GM12874 (cell line): ENCODE measurements at regions not wholly inside any gene's neighbourhood (a gene's known extent, or its start where the extent isn't known, plus 50 kb on each side); places are given as distances from the start of the nearest gene placed in this dataset.

Experiments
- TF ChIP-seq, protein P1 (sequence below): IDR thresholded peaks from 2 replicates; pipeline ENCODE4 v1.5.1; 2011; ENCODE audit warnings: low read depth, mild to moderate bottlenecking, control low read depth, low read length, moderate library complexity; ENCODE audit not compliant: insufficient read depth

DNA sequence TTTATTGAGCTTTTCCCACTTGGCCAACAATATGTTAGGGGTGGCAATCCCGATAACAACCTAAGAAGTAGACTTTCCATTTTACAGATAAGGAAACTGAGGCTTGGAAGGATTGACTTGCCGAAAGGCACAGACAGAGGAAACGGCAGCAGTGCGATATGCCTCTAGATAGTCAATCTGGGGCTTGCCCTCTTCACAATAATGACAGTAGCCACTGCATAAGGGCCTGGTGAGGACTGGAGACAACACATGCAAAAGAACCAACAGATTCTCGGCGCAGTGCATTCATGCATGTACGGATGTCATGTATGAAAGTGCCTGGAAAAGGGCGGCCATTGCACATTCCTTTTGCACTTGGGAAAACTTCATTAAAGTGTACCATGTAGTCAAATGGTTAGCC lies 811.2 kb downstream of the RNF144A start:
- TF ChIP-seq, protein P1, sequence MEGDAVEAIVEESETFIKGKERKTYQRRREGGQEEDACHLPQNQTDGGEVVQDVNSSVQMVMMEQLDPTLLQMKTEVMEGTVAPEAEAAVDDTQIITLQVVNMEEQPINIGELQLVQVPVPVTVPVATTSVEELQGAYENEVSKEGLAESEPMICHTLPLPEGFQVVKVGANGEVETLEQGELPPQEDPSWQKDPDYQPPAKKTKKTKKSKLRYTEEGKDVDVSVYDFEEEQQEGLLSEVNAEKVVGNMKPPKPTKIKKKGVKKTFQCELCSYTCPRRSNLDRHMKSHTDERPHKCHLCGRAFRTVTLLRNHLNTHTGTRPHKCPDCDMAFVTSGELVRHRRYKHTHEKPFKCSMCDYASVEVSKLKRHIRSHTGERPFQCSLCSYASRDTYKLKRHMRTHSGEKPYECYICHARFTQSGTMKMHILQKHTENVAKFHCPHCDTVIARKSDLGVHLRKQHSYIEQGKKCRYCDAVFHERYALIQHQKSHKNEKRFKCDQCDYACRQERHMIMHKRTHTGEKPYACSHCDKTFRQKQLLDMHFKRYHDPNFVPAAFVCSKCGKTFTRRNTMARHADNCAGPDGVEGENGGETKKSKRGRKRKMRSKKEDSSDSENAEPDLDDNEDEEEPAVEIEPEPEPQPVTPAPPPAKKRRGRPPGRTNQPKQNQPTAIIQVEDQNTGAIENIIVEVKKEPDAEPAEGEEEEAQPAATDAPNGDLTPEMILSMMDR, result no peak

DNA sequence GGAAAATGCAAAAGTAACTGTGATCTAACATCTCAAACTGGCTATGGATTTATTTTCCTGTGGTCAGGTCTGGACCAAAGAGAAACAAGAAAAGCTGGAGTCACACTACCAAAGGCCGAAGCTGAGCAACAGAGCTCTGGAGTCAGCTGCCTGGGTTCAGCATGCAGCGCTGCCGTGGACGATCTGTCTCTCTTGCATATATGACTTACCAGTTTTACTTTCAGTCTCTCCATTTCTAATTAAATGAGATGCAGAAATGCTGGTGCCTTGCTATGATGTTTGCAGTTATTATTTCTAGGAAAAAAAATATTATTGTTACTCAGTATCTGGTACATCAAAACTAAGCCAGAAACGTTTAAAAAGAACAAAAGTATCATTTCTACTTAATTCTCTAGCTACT lies 813.2 kb downstream of the RNF144A start:
- TF ChIP-seq, protein P1, result no peak

DNA sequence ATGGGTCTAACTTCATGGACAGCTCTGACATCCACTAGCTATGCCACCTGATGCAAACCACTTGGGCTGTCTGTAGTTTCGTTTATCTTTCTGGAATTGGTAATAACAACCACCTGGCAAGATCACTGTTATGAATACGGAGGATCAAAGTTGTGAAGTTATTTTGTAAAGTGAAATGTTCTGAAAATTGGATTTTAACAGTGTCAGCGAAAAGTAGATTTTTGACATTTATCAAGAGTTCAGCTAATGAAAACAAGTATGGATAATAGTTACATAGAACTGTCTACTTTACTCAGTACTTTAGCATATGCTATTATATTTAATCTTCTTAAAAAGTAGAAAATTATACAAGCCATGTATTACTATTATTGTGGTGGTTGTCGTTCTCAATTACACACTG lies 813.8 kb downstream of the RNF144A start:
- TF ChIP-seq, protein P1, result no peak

DNA sequence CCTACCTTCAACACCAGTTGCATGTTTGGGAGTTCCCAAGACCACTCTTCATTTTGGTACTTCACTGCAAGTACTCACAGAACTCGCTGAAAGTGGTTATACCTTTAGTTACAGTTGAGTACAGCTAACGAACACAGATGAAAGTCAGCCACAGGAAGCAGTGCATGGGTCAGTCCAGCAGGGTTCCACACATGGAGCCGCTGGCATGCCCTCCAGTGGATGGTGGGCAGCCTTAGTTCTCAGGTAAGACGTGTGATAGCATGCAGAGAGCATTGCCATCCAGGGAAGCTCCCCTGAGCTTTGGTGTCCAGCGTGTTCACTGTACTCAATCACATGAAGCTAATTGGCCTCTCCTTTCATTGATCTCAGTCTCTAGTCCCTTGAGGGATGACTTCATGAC lies 815.3 kb downstream of the RNF144A start:
- TF ChIP-seq, protein P1, result no peak

DNA sequence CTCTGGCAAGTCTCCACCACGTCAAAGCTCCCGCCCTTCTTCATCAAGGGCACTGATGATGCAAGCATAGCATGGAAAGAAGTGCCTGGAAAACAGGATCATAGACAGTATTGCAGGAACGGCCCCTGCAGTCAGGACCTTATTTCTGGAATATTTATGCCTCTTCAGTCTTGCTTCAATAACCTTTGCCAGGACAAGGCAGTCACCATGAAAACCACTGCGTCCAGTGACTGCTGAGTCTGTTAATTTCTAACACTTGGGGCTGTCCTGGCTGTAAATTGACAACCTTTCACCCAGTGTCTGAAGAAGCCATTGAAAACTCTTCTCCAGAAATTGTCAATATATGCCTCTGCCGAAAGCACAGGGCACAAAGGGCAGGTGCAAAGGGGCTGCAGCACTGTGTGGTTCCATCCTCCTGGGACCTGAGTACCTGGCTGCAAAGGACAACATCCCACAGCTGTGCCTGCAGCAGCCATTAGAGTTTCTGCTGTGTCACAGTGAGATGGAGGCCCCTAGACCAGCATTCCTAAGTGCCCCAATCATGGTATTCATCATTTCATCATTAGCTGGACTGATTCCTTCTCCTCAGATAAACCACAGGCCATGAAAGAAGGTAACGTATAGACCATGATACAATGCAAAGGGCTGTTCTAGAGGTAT lies 819.6 kb downstream of the RNF144A start:
- TF ChIP-seq, protein P1, result no peak

DNA sequence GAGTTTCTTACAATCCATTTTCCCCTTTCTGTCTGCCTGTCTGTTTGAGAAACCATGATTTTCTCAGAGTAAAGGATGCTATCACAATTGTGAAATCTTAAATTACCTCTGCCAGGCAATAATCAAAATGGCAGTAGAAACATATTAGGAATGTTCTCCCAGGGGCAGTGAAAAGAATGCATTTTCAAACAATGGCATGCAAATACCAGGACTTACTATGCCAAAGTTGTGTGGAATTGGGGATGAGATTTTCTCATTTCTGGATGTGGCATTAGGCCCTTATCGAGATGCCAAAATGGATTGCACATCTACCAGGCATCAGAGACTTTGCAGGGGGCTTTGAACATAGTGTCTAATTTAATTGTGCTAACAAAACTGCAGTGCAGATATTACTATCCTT lies 821.4 kb downstream of the RNF144A start:
- TF ChIP-seq, protein P1, result no peak

DNA sequence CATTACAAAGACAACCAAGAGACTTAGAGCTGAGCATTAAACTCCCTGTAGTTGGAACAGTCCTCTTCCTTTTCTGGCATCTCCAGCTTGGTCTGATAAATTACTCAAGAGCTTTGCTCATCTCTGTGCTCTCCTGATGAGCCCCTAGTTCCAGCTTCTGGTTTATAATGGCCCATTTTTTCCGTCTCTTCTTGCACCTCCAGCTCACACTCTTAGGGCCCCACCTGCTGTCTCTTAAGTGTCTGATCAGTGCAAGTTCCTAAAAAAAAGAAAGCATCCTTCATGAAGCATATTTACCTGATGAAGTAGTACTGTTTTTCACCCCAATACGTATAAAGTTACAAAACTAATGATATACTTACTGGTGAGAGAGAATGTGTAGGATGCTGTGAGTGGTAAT lies 822.9 kb downstream of the RNF144A start:
- TF ChIP-seq, protein P1, result no peak

DNA sequence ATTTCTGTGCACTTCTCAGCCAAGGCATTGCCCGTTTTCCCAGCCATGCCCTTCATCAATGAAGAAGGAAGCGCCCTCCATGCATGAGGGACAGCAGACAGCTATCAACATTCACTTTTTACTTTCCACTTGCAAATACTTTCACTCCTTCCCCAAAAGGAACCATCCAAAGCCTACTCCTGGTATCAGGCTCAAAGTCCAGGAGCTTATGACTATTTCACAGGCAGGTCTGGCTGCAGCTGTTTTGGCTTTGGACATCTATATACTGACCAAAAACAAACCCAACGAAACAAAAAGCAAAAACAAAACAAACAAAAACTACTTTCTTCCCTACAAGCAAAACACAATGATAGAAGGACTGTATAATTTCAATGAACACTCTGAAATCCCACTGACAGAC lies 825.1 kb downstream of the RNF144A start:
- TF ChIP-seq, protein P1, result no peak
